Right ventricle myocardium inferior (tissue), 1 donor: ENCODE measurements at regions not wholly inside any gene's neighbourhood (a gene's known extent, or its start where the extent isn't known, plus 50 kb on each side); places are given as distances from the start of the nearest gene placed in this dataset.
A peak's percentile ranks its signal among the peaks of the same experiment; 100 is the strongest.

Experiments used
- ATAC-seq: fragments of 200-7000 bp; cut with Tn5 transposase; one replicate; pipeline ENCODE4 v1.9.1; 2020; ENCODE audit warnings: mild to moderate bottlenecking, moderate library complexity
- DNase-seq: peaks from one replicate; pipeline ENCODE4 v3.0.0; 2021; ENCODE audit errors: missing footprints
- intact Hi-C: fragments of 100-400 bp; cut with DNase I; formaldehyde crosslinking; loops from one replicate; pipeline ENCODE4 v1.11.0; 2022
- donor health status: DM: no; HTN: yes; CAD: no; lungs with severe emphysema.

DNA sequence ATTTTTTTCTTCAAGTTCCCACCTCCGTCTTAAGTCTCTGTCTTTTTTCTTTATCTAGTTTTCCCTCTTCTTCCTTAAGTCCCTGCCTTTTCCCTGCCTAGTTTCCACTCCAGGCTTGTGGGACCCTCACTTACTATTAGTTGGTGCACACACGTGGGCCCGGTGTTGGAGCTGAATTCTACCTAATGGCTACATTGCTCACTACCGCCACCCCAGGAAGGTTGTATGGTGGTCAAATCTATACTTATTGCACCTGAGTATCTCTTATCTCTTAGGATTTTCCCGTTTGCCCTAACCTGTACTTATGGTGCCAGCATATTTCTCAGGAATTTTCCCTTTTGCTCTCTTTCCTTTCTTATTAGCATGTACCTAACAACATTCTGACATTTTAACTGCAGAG, 692.8 kb downstream of the EPM2A start:
- ATAC-seq (no peak), DNase-seq (no peak)
- intact Hi-C loops: no loop called here

DNA sequence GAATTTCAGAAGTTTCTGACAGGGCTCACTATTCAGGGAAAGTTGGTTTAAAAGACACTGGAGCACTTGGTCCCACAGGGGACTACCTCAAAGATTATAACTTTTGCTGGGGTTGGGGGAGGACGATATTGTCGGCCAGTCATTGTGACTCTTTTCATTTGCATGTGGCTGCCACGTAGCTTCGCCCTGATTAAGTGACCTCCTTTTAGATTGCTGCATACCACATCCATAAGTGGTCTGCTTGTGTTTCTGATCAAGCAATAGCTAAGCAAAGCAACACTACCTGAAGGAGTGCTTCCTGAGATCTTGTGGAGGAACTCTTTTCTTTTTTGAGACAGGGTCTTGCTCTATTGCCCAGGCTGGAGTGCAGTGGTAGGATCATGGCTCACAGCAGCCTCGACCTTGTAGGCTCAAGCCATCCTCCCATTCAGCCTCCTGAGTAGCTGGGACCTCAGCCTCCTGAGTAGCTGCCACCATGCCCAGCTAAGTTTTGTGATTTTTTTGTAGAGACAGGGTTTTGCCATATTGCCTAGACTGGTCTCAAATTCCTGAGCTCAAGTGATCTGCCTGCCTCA, 691.3 kb downstream of the EPM2A start:
- intact Hi-C loops: no loop called here
- DNase-seq (no peak), ATAC-seq (peak; percentile 36)

DNA sequence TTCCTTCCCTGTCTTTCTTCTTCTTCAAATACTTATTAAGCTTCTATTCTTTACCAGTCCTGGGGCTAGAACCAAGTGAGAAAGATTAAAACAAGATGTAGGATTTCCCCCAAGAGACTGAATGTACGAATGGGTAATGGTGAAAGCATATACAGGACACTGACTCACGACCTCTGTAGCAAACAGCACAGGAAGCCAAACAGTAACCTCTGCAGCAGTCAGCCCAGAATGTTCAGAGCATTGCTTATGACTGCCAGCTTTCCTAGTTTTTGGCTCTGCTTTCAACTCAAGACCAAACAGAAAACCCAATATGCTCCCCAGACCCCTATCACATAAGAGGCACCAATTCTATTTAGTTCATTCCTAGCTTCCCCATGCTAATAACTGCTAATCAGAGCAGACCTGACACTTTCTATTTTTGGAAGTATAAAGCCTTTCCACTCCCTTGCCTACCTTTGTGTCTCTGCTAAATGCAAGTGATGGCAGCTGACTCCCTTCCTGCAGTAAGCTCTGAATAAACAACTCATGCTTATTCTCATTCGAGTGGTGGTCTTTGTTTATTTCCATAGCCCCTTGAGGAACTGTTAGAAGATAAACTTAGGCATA, 690.6 kb downstream of the EPM2A start:
- DNase-seq (no peak), ATAC-seq (peak; percentile 86)
- intact Hi-C loops: no loop called here

DNA sequence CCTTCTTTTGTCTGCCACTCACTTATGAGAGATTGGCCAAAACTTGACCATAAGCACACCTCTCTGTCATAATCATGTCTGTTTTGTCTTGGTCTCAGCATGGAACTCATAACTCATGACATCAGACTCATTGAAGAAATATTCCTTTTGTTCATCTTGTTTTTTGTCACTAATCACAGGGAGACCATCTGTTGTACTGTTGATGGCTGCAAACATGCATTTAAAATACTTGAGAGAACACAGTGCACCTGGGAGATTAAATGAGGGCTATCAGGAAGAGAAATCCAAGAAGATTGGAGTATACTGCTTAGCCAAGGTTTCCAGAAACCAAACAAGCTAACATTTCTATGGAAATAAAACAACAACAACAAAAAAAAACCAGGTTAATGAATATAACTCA, 689.7 kb downstream of the EPM2A start:
- DNase-seq (no peak), ATAC-seq (no peak)
- intact Hi-C loops: no loop called here

DNA sequence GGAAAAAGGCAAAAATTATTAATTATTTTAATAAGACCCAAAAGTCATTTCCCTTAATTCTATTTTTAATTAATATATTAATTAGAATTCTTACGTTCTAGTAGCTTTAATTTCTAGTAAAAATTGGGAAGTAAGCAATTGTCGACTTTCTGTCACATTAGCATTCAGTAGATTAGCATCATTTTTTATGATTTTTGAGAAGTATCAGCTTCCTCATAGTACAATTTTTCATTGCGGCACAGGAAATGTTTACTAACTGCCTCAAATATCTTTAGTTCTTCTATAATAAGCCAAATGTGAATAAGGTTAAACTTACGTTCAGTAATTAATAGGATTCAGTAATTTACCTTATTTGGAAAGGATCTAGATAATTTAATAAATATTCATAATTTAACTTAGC, 687.4 kb downstream of the EPM2A start:
- DNase-seq: no peak
- intact Hi-C loops: no loop called here
- ATAC-seq: no peak

DNA sequence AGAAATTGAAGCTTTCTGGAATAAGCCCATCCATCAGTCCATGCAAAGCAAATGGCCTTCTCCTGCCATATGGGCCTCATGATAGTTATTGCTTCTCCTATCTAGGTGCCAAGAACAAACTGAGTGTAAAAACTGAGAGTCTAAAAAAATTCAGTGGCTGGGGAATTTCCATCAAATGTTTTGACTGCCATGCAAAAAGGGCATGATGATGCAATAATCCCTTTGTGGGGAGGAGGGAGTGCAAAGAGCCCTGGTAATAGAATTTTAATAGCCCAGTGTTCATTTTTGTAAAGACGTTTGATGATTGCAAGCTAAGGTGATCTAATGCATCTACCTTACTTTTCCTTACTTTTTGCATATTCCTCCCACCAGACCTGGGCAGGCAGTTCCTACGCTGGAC, 683.7 kb downstream of the EPM2A start:
- intact Hi-C loops: no loop called here
- no peak for ATAC-seq
- no peak for DNase-seq

DNA sequence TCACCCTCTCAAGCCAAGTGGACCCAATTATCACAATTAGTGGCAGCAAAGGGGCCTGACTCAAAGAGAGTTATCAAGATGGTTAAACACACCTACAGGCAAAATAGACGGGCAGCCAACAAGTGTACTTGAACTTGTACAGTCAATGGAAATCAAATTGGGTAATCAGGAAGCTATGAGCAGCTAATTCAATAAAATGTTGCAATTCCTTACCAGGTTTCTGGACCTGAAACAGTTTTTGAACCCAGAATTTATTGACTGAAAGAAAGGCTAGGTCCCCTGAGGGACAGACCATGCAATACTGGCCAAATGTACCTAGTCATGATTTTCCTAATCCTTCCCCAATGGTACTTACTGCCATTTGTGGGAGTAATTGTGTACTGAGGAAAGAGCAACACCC, 679.8 kb downstream of the EPM2A start:
- DNase-seq (no peak), ATAC-seq (no peak)
- intact Hi-C loops: no loop called here

DNA sequence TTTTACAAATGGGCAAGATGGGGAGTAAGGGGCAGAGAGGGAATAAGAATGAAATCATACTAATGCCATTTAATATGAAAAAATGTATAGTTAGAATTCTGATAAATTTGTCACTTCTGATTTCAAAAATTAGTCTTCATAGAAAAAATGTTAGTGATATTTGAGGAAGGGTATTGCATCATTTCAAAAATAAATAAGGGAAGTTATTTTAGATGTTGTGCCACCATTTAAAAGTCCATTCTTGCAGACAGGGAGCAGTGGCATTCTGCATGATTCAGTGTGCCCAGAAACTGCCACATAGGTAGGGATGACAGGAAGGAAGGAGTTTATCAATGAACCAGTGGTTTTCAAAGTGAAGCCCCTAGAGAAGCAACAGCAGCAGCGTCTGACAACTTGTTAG, 674.6 kb downstream of the EPM2A start:
- no peak for DNase-seq
- intact Hi-C loops: no loop called here
- ATAC-seq: no peak

DNA sequence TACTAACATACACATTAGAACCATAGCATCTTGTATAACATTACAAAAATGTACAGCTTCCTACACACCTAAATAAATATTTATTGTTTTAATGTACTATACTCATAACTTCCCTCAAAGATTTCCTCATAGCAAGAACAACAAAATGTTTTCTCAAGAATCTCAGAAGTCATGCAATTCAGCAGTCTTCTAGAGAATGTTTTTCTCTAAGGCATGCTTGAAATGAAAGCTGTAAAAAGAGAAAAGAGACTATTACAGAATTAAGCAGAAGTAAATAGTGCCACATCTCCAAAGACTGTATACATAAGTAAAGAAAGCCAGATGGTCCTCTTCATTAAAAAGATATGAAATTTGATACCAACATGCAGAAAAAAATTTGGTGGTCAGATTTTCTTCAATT, 672.2 kb downstream of the EPM2A start:
- no peak for ATAC-seq

DNA sequence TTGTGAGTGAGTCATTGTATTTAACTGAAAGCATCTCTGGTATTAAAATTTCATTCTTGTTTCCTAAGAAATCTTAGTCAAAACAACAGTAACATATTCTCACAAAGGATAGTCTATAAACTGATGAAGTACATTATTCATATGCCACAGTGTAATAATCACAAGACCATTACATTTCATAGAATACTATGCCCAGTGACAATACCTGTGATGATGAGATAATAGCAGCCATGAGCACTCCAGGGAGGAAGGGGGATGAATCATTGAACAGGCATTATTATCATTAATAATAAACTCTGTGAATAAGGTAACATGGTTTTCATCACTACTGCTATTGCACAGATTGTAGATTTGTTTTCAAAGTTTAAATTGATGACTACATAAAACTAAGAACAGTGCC, 667.9 kb downstream of the EPM2A start:
- intact Hi-C loops: no loop called here
- DNase-seq: no peak
- ATAC-seq: no peak

More for the DNA sequence above, 672.2 kb downstream of the EPM2A start:
- intact Hi-C loops: no loop called here
- DNase-seq: no peak

DNA sequence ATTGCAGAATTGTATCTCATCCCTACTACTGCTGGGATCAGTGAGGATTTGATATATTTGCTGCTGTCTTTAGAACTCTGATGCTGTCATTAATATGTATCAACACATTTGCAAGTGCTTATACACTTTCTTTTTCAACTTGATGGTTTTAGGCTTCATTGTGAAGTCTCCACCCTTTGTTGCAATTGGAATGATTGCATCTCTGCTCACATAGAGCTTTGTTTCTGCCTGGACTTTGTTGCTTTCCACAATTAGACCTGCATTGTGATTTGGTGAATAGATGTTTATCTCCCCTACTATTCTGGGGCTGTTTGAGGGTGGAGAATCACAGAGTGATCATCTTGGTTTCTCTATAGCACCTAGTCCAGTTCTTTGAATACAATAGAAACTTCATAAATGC, 666.7 kb downstream of the EPM2A start:
- intact Hi-C loops: no loop called here
- ATAC-seq (no peak), DNase-seq (no peak)

DNA sequence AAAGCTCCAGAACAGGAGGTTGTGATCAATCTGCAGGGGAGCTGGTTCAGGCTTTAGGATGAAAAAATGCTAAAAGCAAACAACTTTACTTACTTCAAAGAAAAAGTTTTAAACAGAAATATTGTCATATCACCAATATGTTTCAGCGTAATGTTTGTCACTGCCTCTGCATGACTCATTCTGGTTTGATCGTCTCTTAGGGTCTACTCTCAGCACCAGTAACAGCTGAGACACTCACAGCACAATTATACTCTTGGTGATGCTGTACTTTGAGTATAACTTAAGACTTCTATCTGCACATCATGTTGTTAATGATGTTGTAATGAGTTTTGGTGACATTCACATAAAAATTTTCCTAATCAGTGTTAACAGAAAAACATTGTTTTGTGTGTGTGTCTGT, 665.4 kb downstream of the EPM2A start:
- no peak for ATAC-seq
- intact Hi-C loops: no loop called here
- no peak for DNase-seq

DNA sequence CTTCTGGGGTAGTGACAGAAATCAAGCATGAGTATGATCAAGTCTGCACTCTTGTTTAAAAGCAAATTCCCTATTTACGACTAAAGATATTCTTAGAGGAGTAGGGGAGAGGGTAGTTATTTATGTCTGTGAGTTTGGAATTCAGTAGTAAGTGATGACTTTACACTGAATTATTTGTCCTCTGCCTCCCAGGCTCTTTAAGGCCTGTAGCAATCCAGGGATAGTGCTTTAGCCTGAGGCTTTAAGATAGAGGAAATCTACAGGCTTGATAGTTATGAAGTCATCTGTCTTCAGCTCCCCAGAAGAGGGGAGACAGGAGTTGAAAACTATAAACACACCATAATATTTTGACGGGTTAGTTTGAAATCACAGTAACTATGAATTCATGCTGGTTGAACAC, 664.5 kb downstream of the EPM2A start:
- intact Hi-C loops: no loop called here
- DNase-seq: no peak
- no peak for ATAC-seq

DNA sequence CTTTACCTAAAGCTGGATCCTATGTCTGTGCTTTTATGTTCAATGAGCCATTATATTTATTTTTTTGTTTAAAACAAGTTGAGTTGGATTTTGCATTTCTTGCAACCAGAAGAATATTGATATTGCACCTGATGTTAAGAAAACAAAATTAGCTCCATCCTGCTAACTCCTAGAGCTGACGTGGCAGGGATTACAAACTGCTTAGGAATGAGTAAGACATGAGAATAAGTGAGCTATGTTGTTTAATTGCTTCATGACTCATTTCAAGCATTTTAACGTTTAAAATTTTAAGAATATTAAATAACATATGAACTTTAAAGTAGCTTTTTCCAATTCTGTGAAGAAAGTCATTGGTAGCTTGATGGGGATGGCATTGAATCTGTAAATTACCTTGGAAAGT, 663.5 kb downstream of the EPM2A start:
- intact Hi-C loops: no loop called here
- no peak for ATAC-seq
- DNase-seq: no peak

DNA sequence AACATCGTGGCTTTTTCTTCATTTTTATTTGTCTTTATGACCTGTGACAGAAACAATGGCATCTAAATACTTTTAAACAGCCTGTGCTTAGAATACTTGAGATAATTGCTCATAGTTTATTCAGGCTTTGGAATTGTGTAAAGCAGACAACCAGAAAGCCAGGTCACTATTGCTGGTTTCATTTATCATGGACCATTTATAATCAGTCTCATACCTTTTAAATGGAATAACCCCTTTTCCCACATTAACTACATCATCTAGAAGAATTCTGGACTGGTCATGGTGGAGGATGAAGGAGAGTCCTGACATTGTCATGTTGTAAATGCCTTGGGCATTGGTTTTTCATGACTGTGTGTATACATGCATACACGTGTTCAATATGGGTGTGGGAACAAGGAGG, 661.5 kb downstream of the EPM2A start:
- ATAC-seq (no peak), DNase-seq (no peak)
- intact Hi-C loops: no loop called here

DNA sequence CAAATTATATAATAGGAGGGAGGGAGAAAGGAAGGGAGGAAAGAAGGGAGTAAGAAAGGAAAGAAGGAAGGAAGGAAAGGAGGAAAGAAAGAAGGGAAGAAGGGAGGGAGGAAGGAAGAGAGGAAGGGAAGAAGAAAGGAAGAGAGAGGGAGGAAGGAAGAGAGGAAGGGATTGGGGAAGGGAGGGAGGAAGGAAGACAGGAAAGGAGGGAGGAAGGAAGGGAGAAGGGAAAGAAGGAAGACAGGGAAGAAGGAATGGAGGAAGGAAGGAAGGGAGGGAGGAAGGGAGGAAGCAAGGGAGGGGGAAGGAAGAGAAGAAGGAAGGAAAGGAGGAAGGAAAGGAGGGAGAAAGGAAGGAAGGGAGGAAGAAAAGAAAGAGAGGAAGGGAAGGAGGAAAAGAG, 660.5 kb downstream of the EPM2A start:
- ATAC-seq (no peak), DNase-seq (no peak)
- intact Hi-C loops: no loop called here

DNA sequence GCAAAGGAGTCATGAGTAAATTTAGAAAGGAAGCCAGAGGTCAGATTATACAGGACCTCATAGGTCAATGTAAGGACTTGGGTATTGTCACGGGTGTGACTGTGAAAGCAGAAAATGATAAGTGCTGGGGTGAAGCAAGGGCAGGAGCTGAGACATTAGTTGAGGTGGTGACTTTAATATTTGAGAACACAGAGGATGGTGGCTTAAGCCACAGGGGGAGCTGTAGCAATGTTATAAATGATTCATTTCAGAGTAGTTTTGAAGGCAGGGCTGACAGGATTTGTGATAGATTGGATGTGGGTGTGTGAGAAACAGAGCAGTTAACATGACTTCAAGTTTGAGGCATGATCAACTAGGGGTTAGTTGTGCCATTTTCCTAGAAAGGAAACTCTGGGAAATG, 659.9 kb downstream of the EPM2A start:
- no peak for DNase-seq
- no peak for ATAC-seq
- intact Hi-C loops: no loop called here

DNA sequence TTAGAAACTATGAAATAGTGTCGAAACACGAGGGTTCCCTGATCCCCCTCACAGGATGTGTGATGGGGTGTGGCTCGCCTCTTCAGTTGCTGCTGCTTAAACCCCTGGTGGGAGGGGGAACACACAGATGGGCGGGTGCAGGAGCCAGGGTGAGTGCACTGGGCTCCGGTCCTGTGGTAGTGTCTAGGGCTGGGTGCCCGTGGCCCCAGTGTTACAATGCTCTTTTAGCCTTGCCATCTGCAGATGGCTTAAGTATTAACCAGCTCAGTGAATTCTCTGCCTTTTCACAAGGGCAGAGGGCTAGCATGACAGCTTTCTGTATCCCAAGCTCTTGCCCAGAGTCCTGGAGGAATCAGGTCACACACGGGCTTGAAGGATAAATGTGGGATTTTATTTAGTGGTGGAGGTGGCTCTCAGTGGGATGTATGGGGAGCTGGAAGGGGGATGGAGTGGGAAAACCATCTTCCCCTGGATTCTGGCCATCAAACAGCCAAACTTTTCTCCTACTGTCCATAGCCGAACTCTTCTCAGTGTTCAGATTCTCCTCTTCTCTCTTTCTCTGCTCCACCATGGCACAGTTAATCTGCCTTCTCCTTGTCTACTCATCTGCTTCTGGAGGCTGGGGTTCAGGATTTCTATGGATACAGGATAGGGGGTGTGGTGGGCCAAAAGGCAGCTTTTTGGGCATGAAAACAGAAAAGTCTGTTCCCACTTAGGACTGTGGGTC, 659.0 kb downstream of the EPM2A start:
- intact Hi-C loops: no loop called here
- ATAC-seq (no peak), DNase-seq (no peak)

DNA sequence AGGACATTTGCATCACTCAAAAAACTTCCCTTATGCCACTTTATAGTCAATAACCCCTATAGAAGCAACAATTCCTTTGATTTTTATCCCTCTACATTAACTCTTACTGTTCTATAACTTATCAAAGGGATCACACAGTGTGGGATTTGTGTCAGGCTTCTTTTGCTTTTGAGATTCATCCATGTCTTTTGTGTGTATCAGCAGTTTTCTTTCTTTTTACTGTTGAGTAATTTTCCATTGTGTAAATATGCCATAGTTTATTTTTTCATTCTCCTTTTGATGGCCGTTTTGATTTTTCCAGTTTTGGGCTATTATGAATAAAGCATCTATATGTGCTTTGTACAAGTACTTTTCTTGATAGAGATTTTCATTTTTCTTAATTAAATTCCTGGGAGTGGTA, 657.9 kb downstream of the EPM2A start:
- ATAC-seq (no peak), DNase-seq (no peak)
- intact Hi-C loops: no loop called here

DNA sequence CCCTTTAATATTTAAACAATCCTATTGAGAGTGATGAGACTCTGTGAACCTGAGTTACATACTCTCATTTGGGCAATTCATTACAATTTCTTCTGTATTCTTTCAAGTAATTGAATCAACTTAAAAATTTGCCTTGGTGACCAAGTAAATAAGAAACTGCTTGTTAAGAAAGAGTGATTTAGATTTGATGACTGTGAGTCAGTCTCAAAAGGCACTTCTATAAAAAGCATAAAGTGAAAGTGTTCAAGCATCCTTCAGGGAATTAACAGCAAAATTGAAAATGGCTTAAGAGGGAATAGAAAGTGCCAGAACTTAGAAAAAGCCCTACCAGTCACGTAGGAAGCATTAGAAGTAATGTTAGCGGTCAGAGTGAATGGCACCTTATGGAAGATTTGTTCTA, 654.7 kb downstream of the EPM2A start:
- intact Hi-C loops: no loop called here
- ATAC-seq: no peak
- no peak for DNase-seq

DNA sequence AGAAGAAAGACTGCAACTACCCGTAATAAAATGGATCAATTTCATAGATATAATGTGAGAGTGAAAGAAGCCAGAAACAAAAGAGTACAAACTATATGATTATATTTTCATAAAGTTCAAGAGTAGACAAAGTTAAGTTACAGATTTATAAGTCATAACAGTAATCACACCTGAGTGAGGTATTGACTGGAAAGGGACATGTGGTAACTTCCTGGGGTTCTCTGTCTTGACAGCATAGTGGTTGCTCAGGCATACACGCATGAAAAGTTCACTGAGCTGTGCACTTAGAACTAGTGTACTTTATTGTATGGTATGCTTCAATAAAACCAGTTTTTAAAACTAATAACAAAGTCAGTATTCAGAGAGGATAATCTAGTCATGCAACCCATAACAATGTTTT, 653.6 kb downstream of the EPM2A start:
- intact Hi-C loops: no loop called here
- ATAC-seq (no peak), DNase-seq (no peak)
